GM21526 (cell line): ENCODE measurements at regions not wholly inside any gene's neighbourhood (a gene's known extent, or its start where the extent isn't known, plus 50 kb on each side); places are given as distances from the start of the nearest gene placed in this dataset.

Experiments
- ATAC-seq: cut with Tn5 transposase; IDR thresholded peaks from one replicate; pipeline ENCODE4 v1.9.1; 2021; ENCODE audit warnings: moderate library complexity; ENCODE audit not compliant: unreplicated experiment, low FRiP score

- ATAC-seq: no peak
Measured at GRCh38 chr11:100635194-100635593, 51.9 kb upstream of the ARHGAP42 start.

GRCh38 chr11:100636536-100636935 is 50.6 kb upstream of the ARHGAP42 start:
- no peak for ATAC-seq
